AG10803 (cell line): ENCODE measurements at regions not wholly inside any gene's neighbourhood (a gene's known extent, or its start where the extent isn't known, plus 50 kb on each side); places are given as distances from the start of the nearest gene placed in this dataset.
A peak's percentile ranks its signal among the peaks of the same experiment; 100 is the strongest.

Experiments
- DNase-seq: peaks from one replicate; pipeline ENCODE4 v3.0.0; 2010; ENCODE audit warnings: low read depth
- H3K4me3 ChIP-seq: 2 replicates; pipeline ENCODE4 v1.5.1; 2011; ENCODE audit warnings: mild to moderate bottlenecking, low read length, control low read depth
- TF ChIP-seq, protein P1 (sequence below): conservative IDR thresholded peaks from 2 replicates; pipeline ENCODE4 v1.5.1; 2011; ENCODE audit warnings: mild to moderate bottlenecking, low read length, control low read depth, inconsistent platforms

DNA sequence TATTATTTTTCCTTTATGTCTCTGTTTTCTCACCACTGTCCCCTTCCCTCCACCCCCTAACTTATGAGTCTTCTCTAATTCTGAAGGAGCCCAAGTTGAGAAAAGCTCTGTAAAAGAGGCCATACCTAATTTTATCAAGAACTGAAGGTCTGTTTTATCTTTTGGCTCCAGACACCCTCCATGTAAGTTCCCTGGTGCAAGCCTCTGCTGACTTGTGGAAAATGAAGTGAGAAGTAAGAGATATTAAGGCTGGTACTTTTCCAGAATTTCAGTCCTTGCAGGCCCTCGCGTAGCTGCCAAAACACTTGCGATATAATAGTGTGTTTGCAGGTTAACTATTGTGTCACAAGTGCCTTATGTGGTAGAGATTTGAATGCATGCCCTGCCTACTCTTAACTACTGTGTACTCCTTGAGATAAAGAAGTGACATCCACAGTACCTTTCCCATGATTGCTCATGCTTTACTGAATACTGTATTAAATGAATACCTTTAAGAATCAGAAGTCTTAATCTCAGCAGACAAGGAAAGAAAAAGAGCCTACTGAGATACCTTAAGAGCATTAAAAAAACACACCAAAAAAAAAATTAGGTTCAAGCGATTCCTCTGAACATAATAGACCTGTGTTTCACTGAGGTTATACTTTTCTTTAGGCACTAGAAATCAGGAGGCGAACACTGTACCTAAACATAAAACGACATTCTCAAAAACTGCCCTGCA lies 143.6 kb upstream of the ZNF184 start:
- DNase-seq: no peak
- TF ChIP-seq, protein P1, sequence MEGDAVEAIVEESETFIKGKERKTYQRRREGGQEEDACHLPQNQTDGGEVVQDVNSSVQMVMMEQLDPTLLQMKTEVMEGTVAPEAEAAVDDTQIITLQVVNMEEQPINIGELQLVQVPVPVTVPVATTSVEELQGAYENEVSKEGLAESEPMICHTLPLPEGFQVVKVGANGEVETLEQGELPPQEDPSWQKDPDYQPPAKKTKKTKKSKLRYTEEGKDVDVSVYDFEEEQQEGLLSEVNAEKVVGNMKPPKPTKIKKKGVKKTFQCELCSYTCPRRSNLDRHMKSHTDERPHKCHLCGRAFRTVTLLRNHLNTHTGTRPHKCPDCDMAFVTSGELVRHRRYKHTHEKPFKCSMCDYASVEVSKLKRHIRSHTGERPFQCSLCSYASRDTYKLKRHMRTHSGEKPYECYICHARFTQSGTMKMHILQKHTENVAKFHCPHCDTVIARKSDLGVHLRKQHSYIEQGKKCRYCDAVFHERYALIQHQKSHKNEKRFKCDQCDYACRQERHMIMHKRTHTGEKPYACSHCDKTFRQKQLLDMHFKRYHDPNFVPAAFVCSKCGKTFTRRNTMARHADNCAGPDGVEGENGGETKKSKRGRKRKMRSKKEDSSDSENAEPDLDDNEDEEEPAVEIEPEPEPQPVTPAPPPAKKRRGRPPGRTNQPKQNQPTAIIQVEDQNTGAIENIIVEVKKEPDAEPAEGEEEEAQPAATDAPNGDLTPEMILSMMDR: no peak
- H3K4me3 ChIP-seq: peak overlapping the region; percentile 63

DNA sequence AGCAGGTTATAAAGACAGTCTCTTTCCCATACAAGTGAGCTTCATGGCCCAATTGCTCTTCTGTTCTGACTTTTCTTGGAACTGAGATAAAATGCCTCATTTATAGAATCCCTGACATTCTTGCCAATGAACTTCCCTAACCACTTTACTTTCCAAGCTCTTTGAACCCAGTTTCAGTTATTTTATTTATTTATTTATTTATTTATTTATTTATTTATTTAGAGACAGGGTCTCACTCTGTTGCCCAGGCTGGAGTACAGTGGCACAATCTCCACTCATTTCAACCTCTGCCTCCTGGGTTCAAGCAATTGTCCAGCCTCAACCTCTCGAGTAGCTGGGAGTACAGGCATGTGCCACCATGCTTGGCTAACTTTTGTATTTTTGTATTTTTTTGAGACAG lies 138.5 kb upstream of the ZNF184 start:
- TF ChIP-seq, protein P1: no peak
- DNase-seq: no peak
- H3K4me3 ChIP-seq: no peak overlapping the region

DNA sequence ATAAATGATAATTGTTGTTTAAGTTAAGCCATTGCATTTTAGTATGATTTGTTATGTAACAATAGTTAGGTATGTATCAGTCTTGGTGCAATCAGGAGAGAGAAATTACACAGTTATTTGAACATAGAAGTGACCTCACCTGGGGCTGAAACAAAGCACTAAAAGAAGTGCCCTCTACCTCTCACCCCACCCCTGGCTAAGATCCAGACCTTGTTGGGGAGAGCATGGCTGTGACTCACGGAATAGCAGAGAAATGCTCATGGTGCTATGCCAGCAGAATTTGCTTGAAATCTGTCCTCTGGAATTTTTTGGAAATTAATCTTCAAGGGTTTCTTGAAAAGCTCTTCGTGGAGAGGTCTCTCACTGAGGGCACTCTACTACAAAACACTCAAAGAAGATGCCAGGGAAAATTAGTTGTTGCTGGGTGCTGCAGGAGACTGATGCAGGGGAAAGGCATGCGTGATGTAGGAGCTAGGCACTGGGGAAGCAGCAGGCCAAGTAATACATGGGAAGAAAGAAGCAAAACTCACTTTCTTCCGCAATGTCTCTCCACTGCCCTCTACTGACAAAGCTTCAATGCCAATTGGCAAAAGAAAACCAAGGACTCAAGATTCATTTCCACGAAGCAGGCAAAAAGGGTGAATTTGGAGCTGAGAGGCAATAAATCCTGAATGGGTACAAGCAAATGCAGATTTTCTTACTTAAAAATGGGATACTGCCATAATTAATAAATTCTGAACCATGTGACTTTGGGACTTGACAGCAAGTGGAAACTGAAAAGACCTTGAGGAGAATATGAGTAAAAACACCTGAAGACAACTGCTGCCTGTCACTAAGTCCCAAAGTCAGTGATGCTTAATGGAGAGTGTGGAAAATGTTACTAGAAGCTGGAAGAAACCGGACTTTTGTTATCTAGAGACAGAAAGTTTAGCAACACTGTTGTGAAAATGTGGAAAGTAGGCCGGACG lies 136.3 kb upstream of the ZNF184 start:
- peak; percentile 58 for DNase-seq
- no peak overlapping the region for H3K4me3 ChIP-seq
- TF ChIP-seq, protein P1: peak; percentile 68

DNA sequence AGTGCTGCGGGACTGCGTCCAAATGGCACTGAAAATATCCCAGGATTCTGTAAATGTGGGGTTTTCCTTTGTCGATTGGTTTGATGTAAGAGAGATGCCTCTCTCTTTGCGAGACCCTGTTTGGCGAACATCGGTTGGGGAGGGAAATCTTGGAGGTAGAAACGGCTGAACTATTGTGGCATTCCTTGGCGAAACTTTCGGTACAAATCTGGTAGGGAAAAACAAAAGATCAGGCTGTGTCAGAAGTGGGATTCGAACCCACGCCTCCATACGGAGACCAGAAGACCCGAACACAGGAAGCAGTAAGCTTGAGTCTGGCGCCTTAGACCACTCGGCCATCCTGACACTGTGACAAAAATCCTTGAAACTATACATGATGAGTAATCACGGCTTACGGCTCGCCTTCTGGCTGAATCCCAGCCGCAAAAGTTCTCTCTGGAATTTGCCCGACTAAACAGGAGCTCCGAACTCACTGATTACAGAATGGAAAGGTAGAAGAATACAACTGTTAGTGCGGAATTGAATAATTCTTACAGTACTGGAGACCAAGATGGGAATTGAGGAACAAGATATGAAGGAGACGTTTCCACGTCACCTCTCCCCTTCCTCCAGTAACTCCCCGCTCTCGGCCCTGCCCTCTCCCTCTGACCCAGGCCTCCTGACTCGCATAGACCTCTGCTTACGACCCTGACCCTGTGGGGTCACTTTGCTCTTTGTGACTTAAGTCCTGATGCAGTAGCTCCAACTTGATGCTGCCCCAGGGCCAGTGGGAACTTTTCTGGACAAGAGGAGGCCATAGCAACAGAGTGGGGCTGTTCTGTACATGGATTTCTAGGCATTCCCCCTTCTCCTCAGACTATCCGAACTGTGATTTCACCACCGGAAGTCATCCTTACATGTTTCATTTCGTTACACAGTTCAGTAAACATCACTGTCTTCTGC lies 132.8 kb upstream of the ZNF184 start:
- DNase-seq: peak; percentile 58
- TF ChIP-seq, protein P1: no peak
- H3K4me3 ChIP-seq: peak overlapping the region; percentile 51

DNA sequence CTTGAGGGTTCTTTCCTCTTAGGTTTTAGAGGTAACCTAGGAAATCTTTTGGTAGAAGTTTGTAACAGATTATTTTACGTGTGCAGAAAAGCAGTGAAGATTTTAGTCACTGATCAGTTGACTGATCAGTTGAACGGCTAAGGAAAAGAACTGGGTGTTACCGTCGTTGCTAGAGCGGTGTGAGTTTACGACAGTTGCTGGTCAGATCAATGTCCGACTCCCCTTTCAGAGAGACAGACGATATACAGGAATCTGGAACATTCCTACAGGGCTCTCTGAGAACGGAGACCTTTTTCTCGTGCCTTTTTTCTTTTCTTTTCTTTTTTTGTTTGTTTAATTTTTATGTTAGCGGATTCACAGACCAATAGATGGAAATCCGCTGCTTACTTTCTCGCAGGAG lies 132.1 kb upstream of the ZNF184 start:
- peak overlapping the region; percentile 51 for H3K4me3 ChIP-seq
- DNase-seq: no peak
- TF ChIP-seq, protein P1: no peak

DNA sequence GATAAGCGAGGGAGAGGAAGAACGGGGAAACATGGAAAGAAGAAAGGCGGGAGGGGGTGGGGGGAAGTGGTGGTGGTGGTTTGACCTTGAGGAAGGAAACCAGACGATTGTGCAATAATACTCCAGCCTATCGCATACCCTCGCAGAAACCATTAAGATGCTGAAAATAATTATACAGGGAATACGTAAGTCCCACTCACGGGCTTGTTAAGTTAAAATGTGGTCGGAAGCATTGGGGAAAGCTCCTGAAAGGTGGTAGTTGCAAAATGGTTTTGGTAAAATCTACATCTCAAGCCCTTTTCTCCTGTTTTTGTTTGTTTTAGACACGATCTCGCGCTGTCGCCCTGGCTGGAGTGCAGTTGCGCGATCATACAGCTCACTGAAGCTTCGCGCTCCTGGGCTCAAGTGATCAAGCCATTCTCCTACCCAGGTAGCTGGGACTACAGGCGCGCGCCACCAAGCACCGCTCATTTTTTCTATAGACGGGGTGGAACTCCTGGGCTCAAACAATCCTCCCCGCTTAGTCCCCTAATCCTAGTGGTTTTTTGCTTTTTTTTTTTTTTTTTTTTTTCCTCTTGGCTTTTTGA lies 128.9 kb upstream of the ZNF184 start:
- DNase-seq: no peak
- H3K4me3 ChIP-seq: no peak overlapping the region
- TF ChIP-seq, protein P1: no peak
